ENCODE measurements at regions not wholly inside any gene's neighbourhood (a gene's known extent, or its start where the extent isn't known, plus 50 kb on each side); places are given as distances from the start of the nearest gene placed in this dataset.

DNA sequence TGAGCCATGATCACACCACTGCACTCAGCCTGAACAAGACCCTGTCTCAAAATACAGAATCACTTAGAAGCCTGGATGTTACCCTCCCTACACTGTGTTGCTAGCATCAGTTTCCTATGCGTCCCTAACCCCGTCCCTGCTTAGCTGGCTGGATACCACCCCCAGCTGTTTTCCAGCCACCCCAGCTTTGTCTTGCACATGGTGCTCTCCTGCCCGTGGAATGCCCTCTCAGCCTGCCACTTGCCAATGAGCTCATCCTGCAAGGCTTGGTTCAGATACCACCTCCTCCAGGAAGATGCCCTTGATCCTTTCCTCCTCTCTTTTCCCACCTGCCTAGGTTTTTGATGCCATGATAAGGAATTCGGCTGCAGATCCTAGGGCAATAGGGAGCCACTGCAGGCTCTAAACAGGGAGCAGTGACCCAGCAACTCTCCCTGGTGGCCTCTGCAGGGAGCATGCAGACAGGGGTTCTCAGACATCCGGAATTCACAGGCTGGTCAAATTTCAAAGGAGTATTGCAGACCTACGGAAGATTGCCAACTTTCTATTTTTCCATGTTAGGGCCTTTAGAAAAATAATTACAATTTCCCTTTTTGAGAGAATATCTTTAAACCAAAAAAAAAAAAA, 52.7 kb upstream of the WNT7B start:
- H4K8ac ChIP-seq (replicated peaks; ENCODE audit: insufficient read length, low read depth, low read length): no peak overlapping the region
- H3K4me2 ChIP-seq (ENCODE audit: insufficient read depth, insufficient read length, low read length): no peak overlapping the region
- peaks cover 16% of the 10 kb centered on the region; the same call in 1 of the 2 replicates for H3K27me3 ChIP-seq (ENCODE audit: insufficient read depth, low read length)
- H4K5ac ChIP-seq (ENCODE audit: insufficient read length, low read depth, low read length): no peak overlapping the region
- H3K79me1 ChIP-seq (ENCODE audit: insufficient read depth, low read depth, low read length, poor library complexity, severe bottlenecking): no peaks in the 10 kb centered on the region
- Mint-ChIP-seq H3K9me3 (peaks cover 0 to 2% of the 10 kb centered on the region in 2 experiments; a peak in 2 of 5 replicates), H3K4me1 (peaks cover 34 to 45% of the 10 kb centered on the region in 2 experiments), H3K36me3 (ENCODE audit: insufficient read depth in 1 of 3, low read depth in 3 of 3) (no peaks in the 10 kb centered on the region), H3K4me3 (peak overlapping the region in 1 of 2 experiments; percentile 53; a peak in 2 of 5 replicates), H3K27me3 (ENCODE audit: low read depth) (peaks cover 43% of the 10 kb centered on the region), H3K27ac (no peak overlapping the region)
- no peak overlapping the region for H3K23ac ChIP-seq (ENCODE audit: insufficient read length, low read depth, low read length)
- no peak overlapping the region for H2BK120ac ChIP-seq (ENCODE audit: low read depth, low read length, poor library complexity, severe bottlenecking)
- no peaks in the 10 kb centered on the region for H3K79me2 ChIP-seq (ENCODE audit: insufficient read depth, low read length)
- no peak overlapping the region for H2BK5ac ChIP-seq (ENCODE audit: insufficient read length, low read length)
- no peak overlapping the region for H3K4ac ChIP-seq (ENCODE audit: low read depth, low read length)
- no peak overlapping the region for H2AK5ac ChIP-seq (ENCODE audit: insufficient read length, low read length)
- H3K9me3 ChIP-seq (ENCODE audit: control insufficient read depth, low read depth, low read length): no peaks in the 10 kb centered on the region
- no peaks in the 10 kb centered on the region for H3K23me2 ChIP-seq (ENCODE audit: insufficient read length, low read depth, low read length, poor library complexity, severe bottlenecking)
- WGBS (ENCODE audit: extremely low coverage, insufficient read length, low lambda C conversion rate): no CpG with 5 or more reads among the region's 6 CpGs
- no peak overlapping the region for H3K14ac ChIP-seq (ENCODE audit: insufficient read depth, low read length)
- no peak overlapping the region for H3K27ac ChIP-seq (ENCODE audit: insufficient read length, low read depth, low read length)
- DNase-seq: no peak
- H2AFZ ChIP-seq (ENCODE audit: low read length): no peak overlapping the region
- no peak overlapping the region for H2BK20ac ChIP-seq (ENCODE audit: low read depth, low read length, poor library complexity, severe bottlenecking)
- no peak overlapping the region for H3K56ac ChIP-seq (ENCODE audit: insufficient read length, low read depth, low read length)
- peaks cover 4% of the 10 kb centered on the region; the same call in 1 of the 2 replicates for H3K4me1 ChIP-seq (ENCODE audit: insufficient read depth, low read length)
- TF ChIP-seq, protein P1, sequence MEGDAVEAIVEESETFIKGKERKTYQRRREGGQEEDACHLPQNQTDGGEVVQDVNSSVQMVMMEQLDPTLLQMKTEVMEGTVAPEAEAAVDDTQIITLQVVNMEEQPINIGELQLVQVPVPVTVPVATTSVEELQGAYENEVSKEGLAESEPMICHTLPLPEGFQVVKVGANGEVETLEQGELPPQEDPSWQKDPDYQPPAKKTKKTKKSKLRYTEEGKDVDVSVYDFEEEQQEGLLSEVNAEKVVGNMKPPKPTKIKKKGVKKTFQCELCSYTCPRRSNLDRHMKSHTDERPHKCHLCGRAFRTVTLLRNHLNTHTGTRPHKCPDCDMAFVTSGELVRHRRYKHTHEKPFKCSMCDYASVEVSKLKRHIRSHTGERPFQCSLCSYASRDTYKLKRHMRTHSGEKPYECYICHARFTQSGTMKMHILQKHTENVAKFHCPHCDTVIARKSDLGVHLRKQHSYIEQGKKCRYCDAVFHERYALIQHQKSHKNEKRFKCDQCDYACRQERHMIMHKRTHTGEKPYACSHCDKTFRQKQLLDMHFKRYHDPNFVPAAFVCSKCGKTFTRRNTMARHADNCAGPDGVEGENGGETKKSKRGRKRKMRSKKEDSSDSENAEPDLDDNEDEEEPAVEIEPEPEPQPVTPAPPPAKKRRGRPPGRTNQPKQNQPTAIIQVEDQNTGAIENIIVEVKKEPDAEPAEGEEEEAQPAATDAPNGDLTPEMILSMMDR (conservative IDR thresholded peaks at IDR 0.05): no peak
- H4K20me1 ChIP-seq (ENCODE audit: control insufficient read depth, insufficient read depth, insufficient read length): no peaks in the 10 kb centered on the region
- H3K18ac ChIP-seq (ENCODE audit: insufficient read length, low read depth, low read length): no peak overlapping the region
- H3K9ac ChIP-seq (ENCODE audit: extremely low read depth, insufficient read length, low read length): no peak overlapping the region
- H2BK12ac ChIP-seq (ENCODE audit: insufficient read length, low read depth, low read length): no peak overlapping the region
- no peak overlapping the region for H2BK15ac ChIP-seq (ENCODE audit: low read depth, low read length)
- no peak overlapping the region for H4K91ac ChIP-seq (ENCODE audit: insufficient read length, low read depth, low read length)
- H3T11ph ChIP-seq (ENCODE audit: low read length): no peak overlapping the region
